Right hindlimb (tissue), 1 donor: ENCODE measurements at regions not wholly inside any gene's neighbourhood (a gene's known extent, or its start where the extent isn't known, plus 50 kb on each side); places are given as distances from the start of the nearest gene placed in this dataset.
A peak's percentile ranks its signal among the peaks of the same experiment; 100 is the strongest.
"Not testable (repeated sequence)": the region's sequence is repeated elsewhere in the genome, so short reads cannot be mapped to it uniquely, and the experiment has no call there.

Source experiments
- DNase-seq: peaks from one replicate; pipeline ENCODE4 v3.0.0-alpha.2; 2018

DNA sequence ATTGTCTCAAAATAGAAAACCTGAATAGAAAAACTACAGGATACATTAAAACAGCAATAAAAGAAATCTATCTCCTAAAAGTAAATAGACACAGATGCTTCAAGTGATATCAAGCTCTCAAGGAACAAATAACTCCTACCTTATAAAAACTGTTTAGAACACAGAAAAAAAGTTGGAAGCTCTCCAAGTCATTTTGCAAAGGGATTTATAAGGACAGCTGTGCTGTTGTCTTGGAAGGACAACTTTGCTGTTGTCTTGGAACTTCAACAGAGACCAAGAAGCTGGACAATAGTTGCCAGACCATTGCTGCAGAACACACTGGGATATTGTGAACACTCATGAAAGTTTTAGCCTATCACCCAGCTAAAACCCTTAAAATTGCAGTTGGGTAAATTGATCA is 780.7 kb downstream of the FLRT2 start:
- DNase-seq = no peak

DNA sequence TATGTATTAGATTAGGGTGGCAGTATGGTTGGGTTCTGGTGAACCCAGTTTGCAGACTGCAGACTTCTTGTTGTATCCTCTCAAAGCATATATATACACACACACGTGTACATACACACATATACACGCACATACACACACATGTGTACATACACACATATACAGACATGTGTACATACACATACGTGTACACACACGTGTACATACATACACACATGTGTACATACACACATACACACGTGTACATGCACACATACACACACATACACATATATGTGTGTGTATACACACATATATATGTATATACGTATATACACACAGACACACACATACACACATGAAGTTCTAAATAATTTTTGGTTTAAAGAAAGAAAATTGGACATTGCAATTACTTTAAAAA is 780.2 kb downstream of the FLRT2 start:
- DNase-seq = no peak

DNA sequence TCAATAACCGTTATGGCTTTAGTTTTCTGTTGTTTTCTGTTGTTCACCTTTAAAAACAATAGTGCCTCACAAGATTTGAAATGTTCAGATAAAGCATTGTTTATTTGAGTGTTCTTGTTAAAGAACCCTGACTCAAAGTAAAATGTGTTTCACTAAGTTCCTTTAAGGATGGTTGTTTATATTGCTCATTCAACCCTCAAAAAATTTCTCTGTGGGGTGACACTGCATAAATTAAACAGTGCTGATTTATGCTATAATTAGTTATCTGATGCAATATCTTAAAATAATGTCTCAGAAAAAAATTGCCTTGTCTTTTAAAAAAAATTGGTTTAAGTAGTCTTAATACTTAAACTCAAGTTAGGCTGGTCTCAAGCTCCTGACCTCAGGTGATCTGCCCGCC is 775.1 kb downstream of the FLRT2 start:
- DNase-seq = no peak

DNA sequence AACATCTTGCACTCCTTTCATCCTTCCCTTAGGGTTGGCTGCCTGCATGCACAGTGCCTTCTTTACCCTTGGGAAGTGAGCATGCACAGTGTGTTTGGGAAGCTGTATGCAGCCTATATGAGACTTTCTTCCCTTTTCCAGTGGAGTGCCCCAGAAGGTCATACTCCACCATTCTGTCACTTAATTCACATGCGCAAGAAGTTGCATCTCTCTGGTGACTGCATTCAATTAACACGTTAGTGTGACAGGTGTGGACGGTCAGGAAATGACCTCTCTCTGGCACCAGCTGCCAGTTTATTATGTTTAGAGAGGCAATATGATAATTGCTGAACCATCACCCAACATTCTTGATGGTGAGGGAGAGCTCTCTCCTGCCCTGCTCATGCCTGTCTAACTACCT is 770.0 kb downstream of the FLRT2 start:
- DNase-seq = peak; percentile 14

DNA sequence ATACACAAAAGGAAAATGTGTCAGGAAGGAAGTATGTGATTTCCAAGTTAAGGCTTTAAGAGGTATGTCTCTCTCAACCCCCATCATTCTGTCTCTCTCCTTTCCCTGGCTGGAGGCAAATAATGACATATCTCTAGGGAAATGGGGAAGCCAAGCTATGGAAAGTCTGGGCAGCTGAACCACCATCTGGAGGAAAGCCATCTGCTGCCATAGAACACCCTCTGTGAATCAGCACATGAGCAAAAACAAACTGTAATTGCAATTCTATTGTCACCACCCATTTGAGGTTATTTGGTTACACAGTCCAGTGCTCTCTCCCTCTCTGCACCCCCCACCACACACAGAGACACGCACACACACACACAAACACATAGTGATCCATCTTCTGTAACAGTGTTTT is 766.2 kb downstream of the FLRT2 start:
- peak; percentile 45 for DNase-seq

DNA sequence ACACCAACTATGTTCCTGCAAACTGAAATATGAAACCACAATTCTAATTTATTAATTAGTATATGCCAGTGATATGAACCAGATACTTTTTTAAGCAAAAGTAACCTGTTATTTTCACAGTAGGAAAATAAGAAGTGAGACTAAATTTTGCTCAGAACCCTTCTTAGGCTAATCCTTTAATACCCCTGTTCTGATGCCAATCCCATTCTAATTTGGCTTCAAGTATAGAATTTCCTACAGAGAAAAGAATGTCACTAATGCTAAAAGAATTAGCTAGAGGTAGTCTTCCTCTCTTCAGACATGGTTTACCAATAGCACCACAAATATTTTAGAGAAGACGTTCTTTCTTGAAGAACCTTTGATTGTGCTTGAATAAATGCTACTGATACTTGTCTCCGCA is 758.4 kb downstream of the FLRT2 start:
- DNase-seq = no peak

DNA sequence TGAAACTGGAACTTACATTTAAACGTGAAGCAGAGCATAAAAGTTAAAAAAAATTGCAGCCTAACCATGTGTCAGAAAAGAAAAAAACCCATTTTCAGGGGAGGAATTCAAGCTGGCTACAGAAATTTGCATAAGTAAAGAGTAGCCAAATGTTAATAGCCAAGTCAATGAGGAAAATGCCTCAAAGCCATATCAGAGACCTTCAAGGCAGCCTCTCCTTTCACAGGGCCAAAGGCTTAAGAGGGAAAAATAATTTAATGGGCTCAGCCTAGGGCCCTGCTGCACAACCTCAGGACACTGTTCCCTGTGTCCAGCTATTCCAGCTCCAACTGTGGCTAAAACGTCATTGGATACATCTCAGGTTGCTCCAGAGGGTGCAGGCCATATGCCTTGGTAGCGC is 749.5 kb downstream of the FLRT2 start:
- DNase-seq = no peak

DNA sequence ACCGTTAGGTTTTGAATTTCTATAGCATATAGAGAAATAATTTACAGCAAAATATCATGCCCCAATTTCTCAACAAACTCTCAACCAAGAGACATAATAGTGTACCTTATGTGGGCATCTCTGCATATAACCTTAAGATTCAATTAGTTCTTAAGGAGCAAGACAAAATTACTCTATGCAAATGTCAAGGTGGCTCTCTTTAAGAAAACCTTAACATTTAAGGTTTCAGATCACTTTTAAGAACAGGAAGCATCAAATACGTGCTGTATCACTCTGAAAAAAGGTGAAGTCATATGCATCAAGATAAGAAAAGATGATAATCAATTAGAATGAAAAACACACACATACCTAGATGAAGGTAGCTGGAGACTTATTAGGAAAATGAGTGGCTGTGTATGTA is 728.0 kb downstream of the FLRT2 start:
- DNase-seq = no peak

DNA sequence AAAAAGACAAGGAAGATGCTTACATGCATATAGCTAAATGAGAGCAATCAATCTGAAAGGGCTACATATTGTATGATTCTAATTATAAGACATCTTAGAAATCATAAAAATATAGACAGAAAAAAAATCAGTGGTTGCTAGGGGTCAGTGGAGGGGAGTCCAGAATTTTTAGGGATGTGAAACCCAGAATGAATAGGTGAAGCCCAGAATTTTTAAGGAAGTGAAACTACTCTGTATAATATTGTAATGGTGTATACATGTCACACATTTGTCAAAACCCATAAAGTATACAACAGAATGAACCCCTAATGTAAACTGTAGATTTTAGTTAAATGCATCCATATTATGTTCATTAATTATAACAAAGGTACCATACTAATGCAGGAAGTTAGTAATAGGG is 713.2 kb downstream of the FLRT2 start:
- DNase-seq = no peak

DNA sequence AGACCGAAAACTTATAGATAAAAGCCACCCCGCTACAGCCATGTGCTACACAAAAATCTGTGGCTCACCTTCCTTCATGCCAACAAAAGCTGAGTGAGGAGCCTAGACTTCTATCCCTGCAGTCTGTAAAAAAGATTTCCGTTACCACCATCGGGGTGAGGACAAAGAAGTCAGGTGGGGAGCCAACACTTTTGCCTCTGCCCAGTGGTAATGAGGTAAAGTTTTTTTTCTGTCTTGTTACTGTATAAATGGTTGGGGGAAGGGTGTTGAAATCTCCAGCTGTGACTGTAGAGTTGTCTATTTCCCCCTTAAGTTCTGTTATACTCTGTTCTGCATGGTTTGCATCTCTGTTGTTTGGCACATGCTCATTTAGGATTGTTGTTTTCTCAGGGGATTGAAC is 707.8 kb downstream of the FLRT2 start:
- DNase-seq = no peak

DNA sequence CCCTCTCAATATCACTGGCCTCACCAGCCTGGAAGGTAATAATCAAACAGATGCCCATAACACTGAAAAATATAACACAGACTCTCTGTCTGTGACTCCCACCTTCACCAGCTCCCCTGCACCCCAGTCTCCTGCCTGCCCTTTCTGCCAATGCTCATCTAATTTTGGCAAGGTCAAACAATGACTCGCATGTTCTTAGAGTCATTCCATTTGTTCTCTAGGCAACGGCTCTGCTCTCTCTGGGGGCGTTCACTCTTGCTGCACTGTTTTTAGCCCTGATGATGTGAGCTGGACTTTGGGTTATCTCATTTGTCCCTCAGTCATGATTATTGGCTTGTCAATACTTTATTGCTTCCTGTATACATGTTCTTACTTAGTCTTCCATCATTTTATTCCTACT is 691.8 kb downstream of the FLRT2 start:
- no peak for DNase-seq

DNA sequence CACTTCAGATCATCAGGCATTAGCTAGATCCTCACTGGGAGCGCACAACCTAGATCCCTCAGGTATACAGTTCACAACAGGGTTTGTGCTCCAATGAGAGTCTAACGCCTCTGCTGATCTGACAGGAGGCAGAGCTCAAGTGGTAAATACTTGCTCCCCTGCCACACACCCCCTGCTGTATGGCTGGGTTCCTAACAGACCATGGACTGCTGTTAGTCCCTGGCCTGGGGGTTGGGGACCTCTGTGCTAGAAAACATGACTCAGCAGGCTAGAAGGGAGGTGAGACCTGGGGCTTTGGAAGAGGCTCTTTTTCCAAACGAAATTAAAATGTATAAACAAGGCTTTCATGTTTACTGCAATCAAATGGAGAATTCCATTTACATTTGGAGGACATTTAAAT is 691.1 kb downstream of the FLRT2 start:
- DNase-seq = no peak

DNA sequence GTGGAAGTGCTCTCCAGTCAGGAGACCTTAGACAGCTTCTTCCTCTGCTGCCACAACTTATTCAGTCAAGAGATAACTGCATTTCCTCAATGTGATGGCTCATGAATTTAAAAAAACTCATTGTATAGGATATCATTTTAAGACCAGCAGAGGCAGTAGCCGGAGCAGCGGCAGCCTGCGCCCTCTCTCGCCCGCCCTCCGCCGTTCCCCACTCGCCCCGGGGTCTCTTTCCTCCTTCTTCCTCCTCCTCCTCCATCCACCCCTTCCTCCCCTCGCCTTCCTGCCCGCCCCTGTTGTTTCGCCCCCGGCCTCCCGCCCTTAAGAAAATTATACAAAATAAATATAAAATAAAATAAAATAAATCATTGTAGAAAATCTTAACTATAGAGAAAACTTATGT is 687.6 kb downstream of the FLRT2 start:
- no peak for DNase-seq

DNA sequence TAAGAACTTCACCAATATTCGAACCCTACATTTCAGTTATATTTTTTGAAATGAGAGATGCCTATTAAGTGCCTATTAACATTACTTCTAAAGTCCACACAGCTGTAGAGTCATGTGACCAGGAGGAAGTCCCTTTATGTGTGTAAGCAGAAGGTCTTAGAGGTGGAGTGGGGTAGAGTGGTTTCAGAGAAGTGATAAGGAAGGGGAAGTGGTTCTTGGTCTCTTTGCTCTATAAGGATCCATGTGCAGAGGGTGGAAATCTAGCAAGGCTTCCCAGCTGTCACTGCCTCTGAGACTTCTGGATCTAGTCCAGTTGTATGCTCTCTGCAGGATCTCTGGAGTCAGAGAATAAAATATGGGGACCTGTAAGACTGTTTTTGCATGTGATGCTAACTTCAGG is 673.9 kb downstream of the FLRT2 start:
- DNase-seq = no peak

DNA sequence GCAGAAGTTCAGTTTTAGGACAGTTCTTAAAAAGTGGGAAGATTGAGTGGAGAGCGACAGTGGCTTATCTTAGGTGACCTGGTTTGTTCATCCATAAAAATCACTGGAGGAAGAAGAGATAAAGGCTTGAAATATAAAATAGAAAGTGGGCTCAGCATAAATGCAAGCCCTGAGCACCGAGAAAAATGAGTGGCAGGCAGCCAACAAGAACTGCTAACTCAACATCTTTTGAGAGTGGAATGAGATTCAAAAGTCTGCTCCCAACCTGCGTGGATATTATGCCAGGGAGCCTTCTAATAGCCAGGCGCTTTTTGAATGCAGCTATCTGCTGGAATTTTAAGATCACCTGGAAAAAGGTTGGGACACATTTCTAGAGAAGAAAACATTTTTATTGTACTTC is 666.5 kb downstream of the FLRT2 start:
- DNase-seq = peak; percentile 27

DNA sequence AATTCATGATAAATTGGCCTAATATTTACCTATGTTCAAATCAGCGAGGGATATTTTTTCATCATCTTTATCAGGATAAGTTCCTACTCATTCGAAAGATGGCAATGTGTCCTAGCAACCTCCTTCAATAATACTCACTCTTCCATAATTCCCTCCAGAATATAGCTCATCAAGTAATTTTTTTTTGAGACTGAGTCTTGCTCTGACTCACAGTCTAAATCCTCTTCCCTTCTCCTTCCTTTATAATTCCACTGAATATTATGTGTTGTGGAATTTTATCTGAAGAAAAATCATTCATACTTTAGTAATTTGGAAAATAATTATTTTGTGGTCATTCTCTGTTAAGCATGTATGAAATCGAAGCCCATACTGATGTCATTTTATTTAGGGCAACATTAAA is 663.8 kb downstream of the FLRT2 start:
- no peak for DNase-seq

DNA sequence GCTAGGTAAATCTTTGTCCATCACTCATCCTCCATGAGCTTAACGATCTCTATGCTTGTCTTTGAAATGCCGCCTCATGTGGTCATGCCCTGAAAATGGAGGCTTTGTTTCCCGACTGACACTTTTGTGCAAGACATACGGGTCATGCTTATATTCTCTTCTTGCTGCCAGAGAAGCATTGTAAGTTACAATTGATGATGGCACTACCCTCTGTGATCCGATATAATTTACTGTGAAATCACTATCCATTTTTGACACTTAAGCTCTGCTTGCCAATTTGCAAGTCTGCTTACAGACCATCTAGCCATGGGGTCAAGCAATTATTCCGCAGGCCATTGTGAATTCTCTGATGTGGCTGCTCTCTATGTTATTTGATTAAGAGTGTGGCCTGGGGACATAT is 650.0 kb downstream of the FLRT2 start:
- DNase-seq = no peak

DNA sequence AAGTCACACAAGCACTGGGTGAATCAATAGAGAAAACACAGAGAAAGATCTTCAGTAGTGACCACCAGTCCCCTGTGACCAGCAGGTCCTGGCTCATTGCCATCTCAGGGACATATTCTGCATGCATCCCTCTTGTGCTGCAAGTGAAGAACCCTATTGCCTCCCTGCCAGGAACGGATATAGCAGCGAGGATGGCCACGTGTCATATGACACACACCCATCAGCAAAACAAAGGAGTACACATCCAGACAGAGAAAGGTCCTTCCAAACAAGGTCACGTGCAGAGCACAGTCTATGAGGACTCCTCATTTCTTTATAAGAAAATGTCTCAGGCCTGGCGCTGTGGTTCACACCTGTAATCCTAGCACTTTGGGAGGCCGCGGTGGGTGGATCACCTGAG is 638.4 kb downstream of the FLRT2 start:
- DNase-seq = no peak

DNA sequence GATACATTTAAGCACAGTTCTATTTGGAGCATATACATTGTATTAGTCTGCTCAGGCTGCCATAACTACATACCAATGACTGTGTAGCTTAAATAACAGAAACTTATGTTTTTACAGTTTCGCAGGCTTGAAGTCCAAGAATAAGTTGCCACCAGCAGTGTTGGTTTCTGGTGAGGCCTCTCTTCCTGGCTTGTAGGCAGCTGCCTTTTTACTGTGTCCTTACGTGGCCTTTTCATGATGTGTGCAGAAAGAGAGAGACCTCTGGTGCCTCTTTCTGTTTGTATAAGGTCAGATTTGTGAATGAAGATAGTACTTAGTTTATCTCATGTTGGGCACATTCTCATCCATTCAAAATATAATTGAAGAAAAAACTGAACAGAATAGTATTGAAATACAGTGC is 636.6 kb downstream of the FLRT2 start:
- no peak for DNase-seq

DNA sequence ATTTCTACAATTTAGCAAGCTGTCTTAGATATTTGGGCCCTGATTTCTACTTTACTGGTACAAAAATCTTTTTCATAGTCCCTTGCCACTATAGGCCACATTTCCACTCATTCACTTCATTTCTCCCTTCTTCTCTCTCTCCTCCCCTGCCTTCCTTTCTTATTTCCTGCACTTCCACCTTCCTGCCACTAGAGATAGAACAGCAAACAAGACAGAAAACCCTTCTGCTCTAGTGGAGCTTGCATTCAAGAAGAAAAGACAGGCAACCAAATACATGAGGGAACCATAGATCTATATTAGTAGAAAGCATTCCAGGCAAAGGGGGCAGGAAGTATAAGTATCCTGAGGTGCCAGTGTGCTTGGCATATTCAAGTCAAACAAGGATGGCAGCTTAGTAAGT is 623.5 kb downstream of the FLRT2 start:
- no peak for DNase-seq

DNA sequence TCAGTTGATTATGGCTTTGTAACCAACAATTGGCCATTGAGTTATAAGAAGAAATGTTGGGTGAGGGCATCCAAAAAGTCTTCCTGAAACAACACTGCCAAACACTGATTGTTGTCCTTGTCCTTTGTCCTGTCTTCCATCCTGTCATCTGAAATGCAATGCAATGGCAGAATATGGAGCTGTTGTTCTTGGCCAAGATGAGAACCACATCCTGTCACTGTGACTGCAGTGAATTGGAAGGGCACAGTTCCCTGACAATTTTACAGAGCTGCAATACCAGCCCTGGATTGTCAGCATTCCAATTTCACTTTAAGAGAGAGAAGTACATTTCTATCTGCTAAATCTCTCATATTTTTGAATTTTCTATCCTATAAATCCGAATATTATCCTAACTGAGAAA is 613.3 kb downstream of the FLRT2 start:
- DNase-seq = no peak

DNA sequence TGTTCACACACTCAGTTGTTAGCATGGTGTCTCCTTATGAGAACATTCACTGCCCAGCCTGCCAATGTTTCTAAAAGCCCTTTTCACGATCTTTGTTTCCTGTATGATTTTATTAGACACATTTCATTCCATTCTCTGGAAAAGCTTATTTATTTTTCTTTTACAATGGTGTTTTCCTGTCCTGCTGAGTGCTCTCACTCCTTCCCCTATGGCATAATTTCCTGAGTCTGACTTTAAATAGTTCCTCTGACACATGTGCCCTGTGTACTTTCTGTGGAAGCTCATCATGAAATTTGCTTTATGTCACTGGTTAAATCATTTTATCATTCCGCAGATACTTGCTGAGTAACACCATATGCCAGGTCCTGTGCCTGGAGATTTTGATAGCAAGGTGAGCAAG is 612.0 kb downstream of the FLRT2 start:
- no peak for DNase-seq

DNA sequence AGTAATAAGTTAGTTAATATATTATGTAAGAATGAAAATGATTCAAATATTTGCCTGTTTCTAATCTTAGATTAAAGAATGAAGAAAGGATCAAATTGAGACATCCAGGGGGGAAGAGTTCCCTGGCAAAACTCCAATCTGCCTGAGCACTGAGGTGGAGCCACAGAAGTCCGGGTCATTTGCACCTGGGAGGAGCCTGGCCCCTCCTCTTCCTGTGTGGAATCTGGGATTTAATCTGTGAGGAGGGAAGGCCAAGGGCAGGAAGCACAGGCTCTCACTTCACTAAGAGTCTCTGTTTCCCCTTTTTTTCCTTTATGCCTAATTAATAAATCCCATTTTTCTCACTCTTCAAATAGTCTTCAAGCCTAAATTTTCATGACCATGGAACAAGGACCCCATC is 599.5 kb downstream of the FLRT2 start:
- DNase-seq = no peak

DNA sequence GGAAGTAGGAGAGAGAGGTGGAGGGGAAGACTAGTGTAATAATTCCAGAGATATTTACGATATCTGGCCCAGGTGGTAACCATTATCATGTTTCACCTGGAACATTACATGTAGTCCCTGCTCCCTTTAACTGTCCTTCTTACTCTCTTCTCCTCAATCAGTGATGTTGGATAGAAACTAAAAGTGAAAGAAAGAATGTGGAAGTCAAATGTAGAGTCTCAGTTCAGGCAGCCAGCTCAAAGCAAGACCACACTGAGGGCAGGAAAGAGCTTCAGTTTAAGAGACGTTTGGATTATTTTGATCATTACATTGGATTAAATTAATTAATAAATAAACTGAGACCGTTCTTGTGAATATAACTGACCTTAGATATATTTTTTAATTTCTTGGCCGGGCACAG is 594.4 kb downstream of the FLRT2 start:
- no peak for DNase-seq

DNA sequence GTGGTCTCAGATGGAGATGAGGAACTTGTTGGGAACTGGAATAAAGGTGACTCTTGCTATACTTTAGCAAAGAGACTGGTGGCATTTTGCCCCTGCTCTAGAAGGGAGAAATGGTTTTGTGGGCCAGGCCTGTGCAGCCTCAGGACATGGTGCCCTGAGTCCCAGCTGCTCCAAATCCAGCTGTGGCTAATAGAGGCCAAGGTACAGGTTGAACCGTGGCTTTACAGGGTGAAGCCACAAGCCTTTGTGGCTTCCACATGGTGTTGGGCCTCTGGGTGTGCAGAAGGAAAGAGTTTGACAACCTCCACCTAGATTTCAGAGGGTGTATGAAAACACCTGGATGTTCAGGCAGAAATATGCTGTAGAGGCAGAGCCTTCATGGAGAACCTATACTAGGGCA is 586.0 kb downstream of the FLRT2 start:
- DNase-seq = no peak

DNA sequence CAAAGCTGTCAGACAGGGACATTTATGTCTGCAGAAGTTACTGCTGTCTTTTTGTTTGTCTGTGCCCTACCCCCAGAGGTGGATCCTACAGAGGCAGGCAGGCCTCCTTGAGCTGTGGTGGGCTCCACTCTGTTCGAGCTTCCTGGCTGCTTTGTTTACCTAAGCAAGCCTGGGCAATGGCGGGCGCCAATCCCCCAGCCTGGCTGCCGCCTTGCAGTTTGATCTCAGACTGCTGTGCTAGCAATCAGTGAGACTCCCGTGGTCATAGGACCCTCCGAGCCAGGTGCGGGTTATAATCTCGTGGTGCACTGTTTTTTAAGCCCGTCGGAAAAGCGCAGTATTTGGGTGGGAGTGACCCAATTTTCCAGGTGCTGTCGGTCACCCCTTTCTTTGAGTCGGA is 580.9 kb downstream of the FLRT2 start:
- not testable (repeated sequence) for DNase-seq
